ENCODE measurements at regions not wholly inside any gene's neighbourhood (a gene's known extent, or its start where the extent isn't known, plus 50 kb on each side); places are given as distances from the start of the nearest gene placed in this dataset.

GRCh38 chr4:13903061-13903460 is 275.5 kb upstream of the BOD1L1 start:
- no peak for TF ChIP-seq CTCF (IDR thresholded peaks at IDR 0.05)
- no peak for TF ChIP-seq EZH2 (IDR thresholded peaks at IDR 0.05)
